HCT116 (cell line): ENCODE measurements at regions not wholly inside any gene's neighbourhood (a gene's known extent, or its start where the extent isn't known, plus 50 kb on each side); places are given as distances from the start of the nearest gene placed in this dataset.

Experiments used
- ATAC-seq: fragments of 200-7000 bp; cut with Tn5 transposase; 2 replicates; pipeline ENCODE4 v1.9.1; 2020; ENCODE audit warnings: mild to moderate bottlenecking, moderate library complexity
- BruUV-seq: library from RNA; stranded (reverse); fragments of 400-500 nt; replicated peaks from 2 replicates; lab custom pipeline; 2021; lab: Mats Ljungman, UMichigan
- CTCF ChIA-PET: fragments of 300-600 bp; sonication (Branson Sonifier 250); formaldehyde crosslinking; loops from one replicate; lab custom pipeline; 2021; ENCODE audit warnings: antibody characterized with exemption; lab: Charles Lee
- POLR2A ChIA-PET: fragments of 300-600, 350-600 bp; sonication (Branson Sonifier 250); formaldehyde crosslinking; loops from one replicate; lab custom pipeline; 2021; ENCODE audit warnings: antibody characterized with exemption; lab: Charles Lee
- RAD21 ChIA-PET, 2 experiments: fragments of 300-600 bp; sonication (Branson Sonifier 250); formaldehyde crosslinking; loops; one replicate each; lab custom pipeline; 2023; ENCODE audit warnings: low total read pairs in 2 of 2; ENCODE audit not compliant: uncharacterized antibody in 2 of 2, unreplicated experiment in 2 of 2, low non-redundant PET in 1 of 2; lab: Charles Lee
- DNase-seq: peaks from one replicate; pipeline ENCODE4 v3.0.0-alpha.2; 2010; ENCODE audit warnings: low read depth, low spot score
- H2AFZ ChIP-seq: fragments of 200-600 bp; shearing (Covaris generic), sonication (generic); 2 replicates; pipeline ENCODE4 v1.6.1; 2017; ENCODE audit warnings: low read depth, mixed run types, mixed read lengths, antibody characterized with exemption, low read length; ENCODE audit not compliant: poor library complexity, severe bottlenecking
- H3K27ac ChIP-seq: 2 replicates; pipeline ENCODE4 v1.5.1; 2012; ENCODE audit warnings: low read depth, low read length
- H3K27me3 ChIP-seq: fragments of 200-600 bp; sonication (generic); 2 replicates; pipeline ENCODE4 v1.6.1; 2016; ENCODE audit warnings: mixed run types, low read length, mixed read lengths; ENCODE audit not compliant: insufficient read depth
- H3K36me3 ChIP-seq, 2 experiments: fragments of 200-500 bp in 1 of 2; fragments of 200-600 bp in 1 of 2; sonication (Bioruptor generic) in 1 of 2; sonication (generic) in 1 of 2; 2 replicates each; pipeline versions ENCODE4 v1.5.1 to v1.6.1; 2014 to 2016; ENCODE audit warnings: low read length in 2 of 2, inconsistent platforms in 1 of 2, mixed read lengths in 1 of 2, mixed run types in 1 of 2; ENCODE audit not compliant: insufficient read depth in 2 of 2, control insufficient read depth in 1 of 2
- H3K4me1 ChIP-seq, 2 experiments: fragments of 200-600 bp in 1 of 2; sonication (generic) in 1 of 2; 2 replicates each; pipeline versions ENCODE4 v1.5.1 to v1.6.1; 2012 to 2017; ENCODE audit warnings: low read length in 2 of 2, inconsistent platforms in 1 of 2, mild to moderate bottlenecking in 1 of 2, mixed read lengths in 1 of 2, mixed run types in 1 of 2, moderate library complexity in 1 of 2; ENCODE audit not compliant: insufficient read depth in 2 of 2, control insufficient read depth in 1 of 2
- H3K4me2 ChIP-seq: fragments of 200-600 bp; sonication (generic); 2 replicates; pipeline ENCODE4 v1.6.1; 2017; ENCODE audit warnings: mixed run types, low read length, mixed read lengths
- H3K4me3 ChIP-seq, 2 experiments: fragments of 200-600 bp in 1 of 2; sonication (generic) in 1 of 2; replicated peaks in 1 of 2; 2 replicates each; pipeline ENCODE4 v1.5.1; 2011 to 2016; ENCODE audit warnings: low read length in 2 of 2, control low read depth in 1 of 2, low read depth in 1 of 2, mild to moderate bottlenecking in 1 of 2, mixed read lengths in 1 of 2, mixed run types in 1 of 2
- H3K79me2 ChIP-seq: fragments of 200-600 bp; sonication (generic); 2 replicates; pipeline ENCODE4 v1.6.1; 2017; ENCODE audit warnings: mild to moderate bottlenecking, mixed run types, low read length, moderate library complexity, mixed read lengths; ENCODE audit not compliant: insufficient read depth
- H3K9ac ChIP-seq: fragments of 200-600 bp; sonication (generic); 2 replicates; pipeline ENCODE4 v1.6.1; 2016; ENCODE audit warnings: low read length, mixed read lengths
- H3K9me2 ChIP-seq: fragments of 200-600 bp; sonication (generic), shearing (Covaris generic); 2 replicates; pipeline ENCODE4 v1.6.1; 2017; ENCODE audit warnings: mixed run types, mild to moderate bottlenecking, moderate library complexity; ENCODE audit not compliant: insufficient read depth
- H3K9me3 ChIP-seq, 2 experiments: fragments of 200-500 bp in 1 of 2; fragments of 200-600 bp in 1 of 2; sonication (Bioruptor generic) in 1 of 2; sonication (generic) in 1 of 2; 2 replicates each; pipeline ENCODE4 v1.6.1; 2014 to 2017; ENCODE audit warnings: low read length in 2 of 2, mixed read lengths in 2 of 2, inconsistent platforms in 1 of 2, low read depth in 1 of 2, mild to moderate bottlenecking in 1 of 2, mixed run types in 1 of 2, moderate library complexity in 1 of 2; ENCODE audit not compliant: control insufficient read depth in 1 of 2, insufficient read depth in 1 of 2
- H4K20me1 ChIP-seq: fragments of 200-600 bp; sonication (generic), shearing (Covaris generic); 2 replicates; pipeline ENCODE4 v1.6.1; 2017; ENCODE audit warnings: mixed run types, mild to moderate bottlenecking, moderate library complexity; ENCODE audit not compliant: insufficient read depth
- CBX3 ChIP-seq: IDR thresholded peaks from 2 replicates; pipeline ENCODE4 v1.6.1; 2012; ENCODE audit warnings: low read depth
- ELF1 ChIP-seq: IDR thresholded peaks from 2 replicates; pipeline ENCODE4 v1.6.1; 2012; ENCODE audit warnings: low read depth, borderline replicate concordance
- EZH2 ChIP-seq: fragments of 200-600 bp; sonication (generic); IDR thresholded peaks from 2 replicates; pipeline ENCODE4 v1.6.1; 2017; ENCODE audit warnings: antibody characterized with exemption, mixed run types
- RAD21 ChIP-seq: IDR thresholded peaks from 2 replicates; pipeline ENCODE4 v1.6.1; 2012; ENCODE audit warnings: low read depth, mild to moderate bottlenecking
- SIN3A ChIP-seq: IDR thresholded peaks from 2 replicates; pipeline ENCODE4 v1.6.1; 2012; ENCODE audit warnings: low read depth
- SP1 ChIP-seq: IDR thresholded peaks from 2 replicates; pipeline ENCODE4 v1.6.1; 2012; ENCODE audit warnings: low read depth
- SRF ChIP-seq: IDR thresholded peaks from 2 replicates; pipeline ENCODE4 v1.6.1; 2012; ENCODE audit warnings: low read depth
- YY1 ChIP-seq: IDR thresholded peaks from 2 replicates; pipeline ENCODE4 v1.6.1; 2011; ENCODE audit warnings: low read length, low read depth, moderate library complexity, mild to moderate bottlenecking; ENCODE audit not compliant: insufficient replicate concordance; ENCODE audit errors: extremely low read depth
- intact Hi-C: fragments of 100-400 bp; cut with micrococcal nuclease; formaldehyde crosslinking; loops from 2 replicates; pipeline ENCODE4 v1.10.0; 2022
- TF ChIP-seq, protein P1 (sequence below): IDR thresholded peaks from 2 replicates; pipeline ENCODE4 v1.6.1; 2012; ENCODE audit warnings: low read depth
- TF ChIP-seq, protein P2 (sequence below): IDR thresholded peaks from 2 replicates; pipeline ENCODE4 v1.6.1; 2012
- TF ChIP-seq, protein P3 (sequence below): IDR thresholded peaks from 2 replicates; pipeline ENCODE4 v1.6.1; 2012
- TF ChIP-seq, protein P4 (sequence below), 3 experiments: fragments of 200-600 bp in 1 of 3; sonication (generic) in 1 of 3; IDR thresholded peaks in 2 of 3; conservative IDR thresholded peaks in 1 of 3; 2 replicates each; pipeline ENCODE4 v1.5.1; 2012 to 2017; ENCODE audit warnings: low read depth in 2 of 3, low read length in 2 of 3, antibody characterized with exemption in 1 of 3, borderline replicate concordance in 1 of 3, control low read depth in 1 of 3, mild to moderate bottlenecking in 1 of 3, mixed read lengths in 1 of 3, mixed run types in 1 of 3, moderate library complexity in 1 of 3; ENCODE audit not compliant: insufficient read depth in 1 of 3

DNA sequence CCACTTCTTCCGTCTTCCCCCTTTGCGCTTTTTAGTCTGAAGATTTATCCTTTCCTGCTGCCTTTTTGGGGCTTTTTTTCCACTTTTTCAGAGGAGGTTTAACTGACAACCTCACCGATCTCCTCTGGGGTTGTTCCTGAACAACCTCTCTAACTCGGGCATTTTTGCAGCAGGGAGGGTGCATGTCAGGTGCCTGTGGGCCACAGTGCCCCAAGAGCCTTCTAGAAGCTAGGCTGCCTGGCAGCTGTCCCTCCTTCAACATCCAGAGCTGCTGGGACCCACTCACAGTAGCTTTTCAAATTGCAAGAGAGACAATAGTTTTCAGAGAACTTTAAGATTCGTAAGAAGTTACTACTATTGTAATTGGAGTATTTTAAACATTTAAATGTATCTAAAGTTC is 1112.4 kb upstream of the CNTN5 start (continued):
- TF ChIP-seq, protein P1, sequence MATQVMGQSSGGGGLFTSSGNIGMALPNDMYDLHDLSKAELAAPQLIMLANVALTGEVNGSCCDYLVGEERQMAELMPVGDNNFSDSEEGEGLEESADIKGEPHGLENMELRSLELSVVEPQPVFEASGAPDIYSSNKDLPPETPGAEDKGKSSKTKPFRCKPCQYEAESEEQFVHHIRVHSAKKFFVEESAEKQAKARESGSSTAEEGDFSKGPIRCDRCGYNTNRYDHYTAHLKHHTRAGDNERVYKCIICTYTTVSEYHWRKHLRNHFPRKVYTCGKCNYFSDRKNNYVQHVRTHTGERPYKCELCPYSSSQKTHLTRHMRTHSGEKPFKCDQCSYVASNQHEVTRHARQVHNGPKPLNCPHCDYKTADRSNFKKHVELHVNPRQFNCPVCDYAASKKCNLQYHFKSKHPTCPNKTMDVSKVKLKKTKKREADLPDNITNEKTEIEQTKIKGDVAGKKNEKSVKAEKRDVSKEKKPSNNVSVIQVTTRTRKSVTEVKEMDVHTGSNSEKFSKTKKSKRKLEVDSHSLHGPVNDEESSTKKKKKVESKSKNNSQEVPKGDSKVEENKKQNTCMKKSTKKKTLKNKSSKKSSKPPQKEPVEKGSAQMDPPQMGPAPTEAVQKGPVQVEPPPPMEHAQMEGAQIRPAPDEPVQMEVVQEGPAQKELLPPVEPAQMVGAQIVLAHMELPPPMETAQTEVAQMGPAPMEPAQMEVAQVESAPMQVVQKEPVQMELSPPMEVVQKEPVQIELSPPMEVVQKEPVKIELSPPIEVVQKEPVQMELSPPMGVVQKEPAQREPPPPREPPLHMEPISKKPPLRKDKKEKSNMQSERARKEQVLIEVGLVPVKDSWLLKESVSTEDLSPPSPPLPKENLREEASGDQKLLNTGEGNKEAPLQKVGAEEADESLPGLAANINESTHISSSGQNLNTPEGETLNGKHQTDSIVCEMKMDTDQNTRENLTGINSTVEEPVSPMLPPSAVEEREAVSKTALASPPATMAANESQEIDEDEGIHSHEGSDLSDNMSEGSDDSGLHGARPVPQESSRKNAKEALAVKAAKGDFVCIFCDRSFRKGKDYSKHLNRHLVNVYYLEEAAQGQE, result no peak
- TF ChIP-seq YY1, result no peak
- TF ChIP-seq SRF, result no peak
- TF ChIP-seq, protein P2, sequence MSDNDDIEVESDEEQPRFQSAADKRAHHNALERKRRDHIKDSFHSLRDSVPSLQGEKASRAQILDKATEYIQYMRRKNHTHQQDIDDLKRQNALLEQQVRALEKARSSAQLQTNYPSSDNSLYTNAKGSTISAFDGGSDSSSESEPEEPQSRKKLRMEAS, result no peak
- no peak for TF ChIP-seq CBX3
- TF ChIP-seq ELF1, result no peak
- TF ChIP-seq, protein P3, sequence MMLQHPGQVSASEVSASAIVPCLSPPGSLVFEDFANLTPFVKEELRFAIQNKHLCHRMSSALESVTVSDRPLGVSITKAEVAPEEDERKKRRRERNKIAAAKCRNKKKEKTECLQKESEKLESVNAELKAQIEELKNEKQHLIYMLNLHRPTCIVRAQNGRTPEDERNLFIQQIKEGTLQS, result no peak

DNA sequence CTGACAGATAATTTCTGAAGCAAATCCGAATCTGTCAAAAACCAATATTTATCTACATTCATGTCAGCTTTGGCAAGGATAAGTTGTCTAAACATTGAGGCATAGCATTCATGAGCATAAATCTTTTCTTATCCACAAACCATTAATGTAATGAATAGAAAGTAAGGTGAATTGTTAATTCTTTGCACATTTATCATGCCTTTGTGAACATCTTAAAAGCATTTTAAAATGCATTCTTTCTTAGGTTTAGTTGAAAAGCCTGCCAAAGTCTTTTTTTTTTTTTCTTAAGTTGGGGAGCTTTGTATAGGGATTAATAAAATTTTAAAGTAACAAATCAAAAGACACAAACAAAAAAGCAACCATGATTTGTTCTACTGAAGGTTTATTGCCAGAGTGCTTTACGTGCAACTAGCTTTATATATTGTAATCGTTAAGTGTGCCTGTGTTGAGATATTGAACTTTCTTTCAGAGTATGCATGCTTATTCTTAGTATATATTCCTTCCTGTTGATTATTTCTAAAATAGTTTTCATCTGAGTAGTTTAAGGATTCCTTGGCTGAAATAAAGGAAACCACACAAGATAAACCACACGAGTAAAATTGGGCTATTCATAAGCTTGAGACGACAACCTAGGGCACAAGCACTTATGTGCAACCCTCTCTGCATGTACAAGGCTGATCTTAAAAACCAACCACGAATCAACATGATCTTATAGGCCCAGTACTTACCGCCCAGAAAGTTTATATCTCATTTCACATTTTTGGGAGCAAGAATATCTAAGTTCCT is 1110.9 kb upstream of the CNTN5 start:
- Histone ChIP-seq H3K4me2 (no peak overlapping the region), H3K9ac (no peak overlapping the region), H3K9me2 (no peaks in the 10 kb centered on the region), H3K4me1 (no peaks in the 10 kb centered on the region), H3K36me3 (no peaks in the 10 kb centered on the region), H4K20me1 (no peaks in the 10 kb centered on the region), H3K4me3 (no peak overlapping the region), H3K79me2 (no peaks in the 10 kb centered on the region), H2AFZ (no peak overlapping the region), H3K9me3 (peaks cover 4 to 16% of the 10 kb centered on the region in 2 experiments; a peak in 2 of 4 replicates), H3K27ac (no peak overlapping the region), H3K27me3 (no peaks in the 10 kb centered on the region)
- POLR2A ChIA-PET, result no interaction called here
- DNase-seq, result no peak
- TF ChIP-seq SIN3A (no peak), EZH2 (no peak), RAD21 (no peak), ELF1 (no peak), SRF (no peak), YY1 (no peak), SP1 (no peak)
- TF ChIP-seq, protein P4, sequence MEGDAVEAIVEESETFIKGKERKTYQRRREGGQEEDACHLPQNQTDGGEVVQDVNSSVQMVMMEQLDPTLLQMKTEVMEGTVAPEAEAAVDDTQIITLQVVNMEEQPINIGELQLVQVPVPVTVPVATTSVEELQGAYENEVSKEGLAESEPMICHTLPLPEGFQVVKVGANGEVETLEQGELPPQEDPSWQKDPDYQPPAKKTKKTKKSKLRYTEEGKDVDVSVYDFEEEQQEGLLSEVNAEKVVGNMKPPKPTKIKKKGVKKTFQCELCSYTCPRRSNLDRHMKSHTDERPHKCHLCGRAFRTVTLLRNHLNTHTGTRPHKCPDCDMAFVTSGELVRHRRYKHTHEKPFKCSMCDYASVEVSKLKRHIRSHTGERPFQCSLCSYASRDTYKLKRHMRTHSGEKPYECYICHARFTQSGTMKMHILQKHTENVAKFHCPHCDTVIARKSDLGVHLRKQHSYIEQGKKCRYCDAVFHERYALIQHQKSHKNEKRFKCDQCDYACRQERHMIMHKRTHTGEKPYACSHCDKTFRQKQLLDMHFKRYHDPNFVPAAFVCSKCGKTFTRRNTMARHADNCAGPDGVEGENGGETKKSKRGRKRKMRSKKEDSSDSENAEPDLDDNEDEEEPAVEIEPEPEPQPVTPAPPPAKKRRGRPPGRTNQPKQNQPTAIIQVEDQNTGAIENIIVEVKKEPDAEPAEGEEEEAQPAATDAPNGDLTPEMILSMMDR (IDR thresholded peaks at IDR 0.05 in 2 of 3, conservative IDR thresholded peaks at IDR 0.05 in 1 of 3; ENCODE audit: borderline replicate concordance in 1 of 3, insufficient read depth in 1 of 3, low read depth in 2 of 3, low read length in 2 of 3), result no peak
- TF ChIP-seq, protein P2, result no peak
- intact Hi-C loops, result no loop called here
- ATAC-seq, result no peak
- RAD21 ChIA-PET, result no interaction called here
- no TSS peak for BruUV-seq
- CTCF ChIA-PET, result no interaction called here
